ENCODE measurements at regions not wholly inside any gene's neighbourhood (a gene's known extent, or its start where the extent isn't known, plus 50 kb on each side); places are given as distances from the start of the nearest gene placed in this dataset.

DNA sequence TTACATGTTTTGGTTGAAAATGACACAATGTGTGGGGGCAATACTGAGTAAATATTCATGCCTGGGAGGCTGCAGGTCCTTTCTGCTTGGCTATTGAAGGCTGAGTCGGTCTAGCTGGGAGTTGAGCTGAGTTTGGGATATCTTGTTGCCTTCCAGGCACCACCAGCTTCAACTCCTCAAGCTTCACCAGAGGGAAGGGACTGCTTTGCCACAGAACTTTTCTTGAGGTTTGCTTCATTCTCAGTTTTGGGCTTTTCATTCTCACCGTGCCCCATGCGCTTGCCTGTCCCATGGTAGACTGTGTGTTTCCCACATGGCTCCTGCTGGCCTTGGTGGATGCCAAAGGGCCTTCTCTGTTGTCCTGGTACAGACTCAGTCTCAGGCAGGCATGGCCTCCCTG is 198.2 kb upstream of the SOX1 start:
- H3K4me3 ChIP-seq (ENCODE audit: low read length), result no peak overlapping the region
- Mint-ChIP-seq H3K27ac (no peak overlapping the region), H3K9me3 (peaks cover 0 to 22% (median 6%) of the 10 kb centered on the region in 11 donors), H3K27me3 (peaks cover 0 to 24% (median 10%) of the 10 kb centered on the region in 5 donors), H3K4me3 (no peak overlapping the region), H3K36me3 (no peaks in the 10 kb centered on the region), H3K4me1 (no peaks in the 10 kb centered on the region)
- CTCF ChIA-PET, result no interaction called here
- no peak overlapping the region for H3K27ac ChIP-seq (ENCODE audit: low read depth, low read length)
- POLR2A ChIA-PET, result no interaction called here
- no peaks in the 10 kb centered on the region for H3K4me1 ChIP-seq (ENCODE audit: control insufficient read depth in 2 of 2, insufficient read depth in 2 of 2, low read length in 2 of 2)
- ATAC-seq, result no peak
- no peak for DNase-seq
- H3K27me3 ChIP-seq (ENCODE audit: control insufficient read depth in 2 of 2, insufficient read depth in 2 of 2, low read length in 2 of 2), result no peaks in the 10 kb centered on the region
- peaks cover 0 to 3% (median 0%) of the 10 kb centered on the region in 3 experiments for H3K9me3 ChIP-seq (ENCODE audit: control insufficient read depth in 2 of 3, low read length in 3 of 3)
- H3K36me3 ChIP-seq (ENCODE audit: control insufficient read depth in 2 of 3, insufficient read depth in 3 of 3, low read length in 3 of 3), result no peaks in the 10 kb centered on the region
- intact Hi-C loops (cut with micrococcal nuclease), result no loop called here

DNA sequence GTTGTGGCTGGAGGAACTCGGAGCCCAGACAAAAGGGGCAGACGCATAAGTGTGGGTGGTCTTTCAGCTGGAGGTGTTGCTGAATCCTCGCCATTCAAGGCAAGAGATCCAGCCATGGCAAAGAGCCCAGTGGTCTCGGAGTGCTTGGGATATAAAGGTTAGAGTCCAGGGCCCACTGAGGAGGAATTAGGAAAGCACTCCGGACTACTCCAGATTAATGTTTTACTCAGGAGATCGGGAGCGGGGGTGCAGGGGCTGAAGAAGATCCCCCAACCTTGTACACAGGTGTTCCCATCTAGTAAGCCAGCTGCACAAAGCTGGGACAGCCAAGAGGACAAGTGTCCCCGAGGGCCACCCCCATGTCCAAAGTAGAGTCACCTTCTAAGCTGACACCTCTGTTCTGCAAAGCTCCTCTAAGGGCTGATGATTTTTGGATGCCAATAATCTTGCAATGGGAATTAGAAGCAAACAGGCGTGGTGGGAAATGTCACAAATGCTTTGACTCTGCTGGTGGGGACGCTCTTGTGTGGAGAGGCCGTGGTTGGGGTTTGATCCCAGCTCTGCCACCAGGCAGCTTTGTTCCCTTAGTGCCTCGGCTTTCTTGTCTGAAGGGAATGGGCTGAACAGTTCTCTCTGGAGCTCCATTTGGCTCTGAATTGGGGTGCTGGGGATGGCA is 194.3 kb upstream of the SOX1 start:
- H3K9me3 ChIP-seq (ENCODE audit: control insufficient read depth in 2 of 3, low read length in 3 of 3), result peaks cover 0 to under 1% (median 0%) of the 10 kb centered on the region in 3 experiments
- H3K27ac ChIP-seq (ENCODE audit: low read depth, low read length), result no peak overlapping the region
- intact Hi-C loops (cut with micrococcal nuclease), result no loop called here
- no peaks in the 10 kb centered on the region for H3K4me1 Mint-ChIP-seq
- no peak overlapping the region for H3K4me3 ChIP-seq (ENCODE audit: low read length)
- peaks cover 0 to 44% (median 15%) of the 10 kb centered on the region in 5 donors for H3K27me3 Mint-ChIP-seq
- H3K36me3 Mint-ChIP-seq, result no peaks in the 10 kb centered on the region
- no peak overlapping the region for H3K4me3 Mint-ChIP-seq
- no peak overlapping the region for H3K27ac Mint-ChIP-seq
- ATAC-seq (no peak), DNase-seq (no peak)
- no peaks in the 10 kb centered on the region for H3K4me1 ChIP-seq (ENCODE audit: control insufficient read depth in 2 of 2, insufficient read depth in 2 of 2, low read length in 2 of 2)
- ChIA-PET POLR2A (no interaction called here), CTCF (no interaction called here)
- no peaks in the 10 kb centered on the region for H3K27me3 ChIP-seq (ENCODE audit: control insufficient read depth in 2 of 2, insufficient read depth in 2 of 2, low read length in 2 of 2)
- H3K36me3 ChIP-seq (ENCODE audit: control insufficient read depth in 2 of 3, insufficient read depth in 3 of 3, low read length in 3 of 3), result no peaks in the 10 kb centered on the region
- peaks cover 0 to 18% (median 6%) of the 10 kb centered on the region in 11 donors for H3K9me3 Mint-ChIP-seq

GRCh38 chr13:111873676-111874178 is 193.2 kb upstream of the SOX1 start:
- ChIA-PET POLR2A (no interaction called here), CTCF (no interaction called here)
- intact Hi-C loops (cut with micrococcal nuclease), result no loop called here
- no peak for DNase-seq
- Histone ChIP-seq H3K9me3 (ENCODE audit: control insufficient read depth in 2 of 3, low read length in 3 of 3) (no peaks in the 10 kb centered on the region), H3K4me1 (ENCODE audit: control insufficient read depth in 2 of 2, insufficient read depth in 2 of 2, low read length in 2 of 2) (no peaks in the 10 kb centered on the region), H3K27ac (ENCODE audit: low read depth, low read length) (no peak overlapping the region), H3K36me3 (ENCODE audit: control insufficient read depth in 2 of 3, insufficient read depth in 3 of 3, low read length in 3 of 3) (no peaks in the 10 kb centered on the region), H3K27me3 (ENCODE audit: control insufficient read depth in 2 of 2, insufficient read depth in 2 of 2, low read length in 2 of 2) (no peaks in the 10 kb centered on the region), H3K4me3 (ENCODE audit: low read length) (no peak overlapping the region)
- Mint-ChIP-seq H3K27ac (no peak overlapping the region), H3K36me3 (no peaks in the 10 kb centered on the region), H3K9me3 (peaks cover 0 to 9% (median 2%) of the 10 kb centered on the region in 11 donors), H3K4me1 (no peaks in the 10 kb centered on the region), H3K27me3 (peaks cover 0 to 44% (median 19%) of the 10 kb centered on the region in 5 donors), H3K4me3 (no peak overlapping the region)
- no peak for ATAC-seq

DNA sequence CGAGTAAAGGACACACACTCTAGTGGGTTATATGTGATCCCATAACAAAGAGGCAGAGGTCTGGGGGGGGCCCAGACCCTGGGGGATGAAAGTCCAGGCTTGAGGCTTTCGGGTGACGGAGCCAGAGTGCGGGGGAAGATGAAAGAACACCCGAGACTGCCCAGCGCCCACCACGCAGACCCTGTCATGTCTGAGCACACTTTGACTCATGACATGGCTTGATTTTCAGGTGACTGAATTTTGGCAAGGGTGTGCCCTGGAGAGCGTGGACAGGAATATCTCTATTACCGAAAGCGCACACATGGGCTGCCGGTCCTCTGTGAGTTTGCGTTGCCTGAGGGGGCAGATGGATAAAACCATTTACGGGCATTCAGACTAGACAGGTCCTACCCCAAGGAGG is 192.0 kb upstream of the SOX1 start:
- intact Hi-C loops (cut with micrococcal nuclease), result no loop called here
- peaks cover 0 to 6% (median 0%) of the 10 kb centered on the region in 11 donors for H3K9me3 Mint-ChIP-seq
- ChIA-PET CTCF (no interaction called here), POLR2A (no interaction called here)
- H3K4me3 ChIP-seq (ENCODE audit: low read length), result no peak overlapping the region
- no peak overlapping the region for H3K27ac Mint-ChIP-seq
- H3K27me3 ChIP-seq (ENCODE audit: control insufficient read depth in 2 of 2, insufficient read depth in 2 of 2, low read length in 2 of 2), result no peaks in the 10 kb centered on the region
- no peaks in the 10 kb centered on the region for H3K9me3 ChIP-seq (ENCODE audit: control insufficient read depth in 2 of 3, low read length in 3 of 3)
- no peaks in the 10 kb centered on the region for H3K36me3 ChIP-seq (ENCODE audit: control insufficient read depth in 2 of 3, insufficient read depth in 3 of 3, low read length in 3 of 3)
- no peak for DNase-seq
- no peaks in the 10 kb centered on the region for H3K36me3 Mint-ChIP-seq
- no peak for ATAC-seq
- H3K4me1 Mint-ChIP-seq, result no peaks in the 10 kb centered on the region
- no peaks in the 10 kb centered on the region for H3K4me1 ChIP-seq (ENCODE audit: control insufficient read depth in 2 of 2, insufficient read depth in 2 of 2, low read length in 2 of 2)
- peaks cover 0 to 44% (median 19%) of the 10 kb centered on the region in 5 donors for H3K27me3 Mint-ChIP-seq
- H3K27ac ChIP-seq (ENCODE audit: low read depth, low read length), result no peak overlapping the region
- no peak overlapping the region for H3K4me3 Mint-ChIP-seq

- no peaks in the 10 kb centered on the region for H3K9me3 ChIP-seq (ENCODE audit: control insufficient read depth in 2 of 3, low read length in 3 of 3)
- H3K4me3 ChIP-seq (ENCODE audit: low read length), result no peak overlapping the region
- Mint-ChIP-seq H3K36me3 (no peaks in the 10 kb centered on the region), H3K27me3 (peaks cover 0 to 42% (median 16%) of the 10 kb centered on the region in 5 donors), H3K4me1 (no peaks in the 10 kb centered on the region), H3K4me3 (no peak overlapping the region), H3K27ac (no peak overlapping the region), H3K9me3 (peaks cover 0 to 6% (median 0%) of the 10 kb centered on the region in 11 donors)
- H3K4me1 ChIP-seq (ENCODE audit: control insufficient read depth in 2 of 2, insufficient read depth in 2 of 2, low read length in 2 of 2), result no peaks in the 10 kb centered on the region
- POLR2A ChIA-PET, result interaction anchor here (0.5 kb wide), 1 partner anchor 566 kb away, joined by 3 read pairs; no protein-coding TSS in a partner anchor
- CTCF ChIA-PET, result no interaction called here
- intact Hi-C loops (cut with micrococcal nuclease), result no loop called here
- H3K27me3 ChIP-seq (ENCODE audit: control insufficient read depth in 2 of 2, insufficient read depth in 2 of 2, low read length in 2 of 2), result no peaks in the 10 kb centered on the region
- DNase-seq, result no peak
- H3K36me3 ChIP-seq (ENCODE audit: control insufficient read depth in 2 of 3, insufficient read depth in 3 of 3, low read length in 3 of 3), result no peaks in the 10 kb centered on the region
- H3K27ac ChIP-seq (ENCODE audit: low read depth, low read length), result no peak overlapping the region
- ATAC-seq, result no peak
These were observed 191.0 kb upstream of the SOX1 start for GRCh38 chr13:111875915-111876314.

DNA sequence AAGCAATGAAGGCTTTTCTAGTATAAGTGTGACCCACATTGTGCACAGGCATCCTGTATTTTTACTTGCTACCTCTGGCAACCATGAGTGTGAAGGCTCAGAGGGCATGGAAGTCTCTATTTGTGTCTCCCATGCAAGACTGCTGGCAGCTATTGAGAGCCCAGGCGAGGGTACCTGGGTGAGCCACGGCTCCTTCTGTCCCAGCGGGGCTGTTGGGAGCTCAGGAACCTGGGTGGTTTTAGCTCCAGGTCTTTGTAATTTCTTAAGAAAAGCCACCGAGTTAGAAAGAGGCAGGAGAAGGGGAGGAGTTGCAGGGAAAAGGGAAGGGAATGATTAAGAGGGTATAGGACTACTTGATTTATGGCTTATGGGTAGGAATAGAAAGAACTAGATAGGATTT is 190.4 kb upstream of the SOX1 start:
- Mint-ChIP-seq H3K27ac (no peak overlapping the region), H3K4me1 (no peaks in the 10 kb centered on the region), H3K27me3 (peaks cover 0 to 36% (median 10%) of the 10 kb centered on the region in 5 donors), H3K4me3 (no peak overlapping the region), H3K9me3 (peaks cover 0 to 6% (median 0%) of the 10 kb centered on the region in 11 donors), H3K36me3 (no peaks in the 10 kb centered on the region)
- H3K9me3 ChIP-seq (ENCODE audit: control insufficient read depth in 2 of 3, low read length in 3 of 3), result no peaks in the 10 kb centered on the region
- H3K27ac ChIP-seq (ENCODE audit: low read depth, low read length), result no peak overlapping the region
- DNase-seq (no peak), ATAC-seq (no peak)
- H3K4me1 ChIP-seq (ENCODE audit: control insufficient read depth in 2 of 2, insufficient read depth in 2 of 2, low read length in 2 of 2), result no peaks in the 10 kb centered on the region
- H3K27me3 ChIP-seq (ENCODE audit: control insufficient read depth in 2 of 2, insufficient read depth in 2 of 2, low read length in 2 of 2), result no peaks in the 10 kb centered on the region
- POLR2A ChIA-PET, result no interaction called here
- no peak overlapping the region for H3K4me3 ChIP-seq (ENCODE audit: low read length)
- H3K36me3 ChIP-seq (ENCODE audit: control insufficient read depth in 2 of 3, insufficient read depth in 3 of 3, low read length in 3 of 3), result no peaks in the 10 kb centered on the region
- intact Hi-C loops (cut with micrococcal nuclease), result no loop called here
- CTCF ChIA-PET, result no interaction called here

GRCh38 chr13:111877906-111878305 is 189.0 kb upstream of the SOX1 start:
- no peak overlapping the region for H3K27ac ChIP-seq (ENCODE audit: low read depth, low read length)
- Mint-ChIP-seq H3K4me3 (no peak overlapping the region), H3K36me3 (no peaks in the 10 kb centered on the region), H3K27ac (no peak overlapping the region), H3K4me1 (no peaks in the 10 kb centered on the region), H3K9me3 (peaks cover 0 to 8% (median 0%) of the 10 kb centered on the region in 11 donors), H3K27me3 (peaks cover 0 to 31% (median 10%) of the 10 kb centered on the region in 5 donors)
- H3K4me3 ChIP-seq (ENCODE audit: low read length), result no peak overlapping the region
- H3K27me3 ChIP-seq (ENCODE audit: control insufficient read depth in 2 of 2, insufficient read depth in 2 of 2, low read length in 2 of 2), result no peaks in the 10 kb centered on the region
- intact Hi-C loops (cut with micrococcal nuclease), result no loop called here
- POLR2A ChIA-PET, result no interaction called here
- CTCF ChIA-PET, result no interaction called here
- H3K9me3 ChIP-seq (ENCODE audit: control insufficient read depth in 2 of 3, low read length in 3 of 3), result no peaks in the 10 kb centered on the region
- H3K4me1 ChIP-seq (ENCODE audit: control insufficient read depth in 2 of 2, insufficient read depth in 2 of 2, low read length in 2 of 2), result no peaks in the 10 kb centered on the region
- no peak for ATAC-seq
- no peak for DNase-seq
- H3K36me3 ChIP-seq (ENCODE audit: control insufficient read depth in 2 of 3, insufficient read depth in 3 of 3, low read length in 3 of 3), result no peaks in the 10 kb centered on the region

Data from naive thymus-derived CD4-positive, alpha-beta T cell (primary cell).